ENCODE measurements at regions not wholly inside any gene's neighbourhood (a gene's known extent, or its start where the extent isn't known, plus 50 kb on each side); places are given as distances from the start of the nearest gene placed in this dataset.

DNA sequence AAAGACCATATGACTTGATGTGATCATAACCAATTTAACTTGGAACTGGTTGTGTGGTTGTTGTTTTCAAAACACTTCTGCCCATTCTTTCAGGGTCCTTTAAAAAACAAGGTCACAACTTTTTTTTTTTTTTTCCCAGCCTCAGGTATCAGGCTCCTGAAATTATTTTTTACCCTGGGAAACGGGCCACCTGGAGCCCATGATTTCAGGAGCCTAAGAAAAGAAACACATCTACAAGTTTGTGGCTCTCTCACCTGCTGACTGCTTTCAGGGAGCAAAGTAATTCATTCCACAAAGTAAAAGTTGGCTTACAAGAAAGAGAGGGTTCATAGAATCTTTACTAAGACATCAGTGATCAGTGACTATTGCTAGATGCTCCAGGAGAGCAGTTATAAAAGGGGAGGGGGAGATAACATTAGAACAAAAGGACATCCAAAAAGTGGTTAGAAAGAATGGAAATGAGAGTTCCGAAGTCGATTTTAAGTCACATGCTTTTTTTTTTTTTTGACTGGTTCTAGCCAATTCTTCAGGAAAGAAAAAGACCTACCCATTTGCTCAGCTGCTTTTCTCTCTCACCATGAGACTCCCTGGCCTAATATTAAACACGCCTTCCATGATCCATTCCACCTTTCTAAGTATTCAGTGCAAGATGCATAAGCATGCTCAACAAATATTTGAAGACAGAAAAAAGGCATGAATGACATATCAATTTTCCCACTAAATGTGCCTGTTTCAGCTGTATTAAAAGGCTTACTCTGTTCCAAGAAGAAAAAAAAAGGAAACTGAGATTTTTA is 267.3 kb downstream of the LRATD1 start:
- POLR2A ChIA-PET: no interaction called here
- no peaks in the 10 kb centered on the region for H3K4me1 ChIP-seq (ENCODE audit: control insufficient read depth, insufficient read depth, low read length)
- intact Hi-C loops (cut with micrococcal nuclease; ENCODE audit: unreplicated experiment) (no loop called here), in situ Hi-C loops (cut with HindIII; ENCODE audit: low pct_unique_long_range_greater_than_20kb, low sequenced_read_pairs) (no loop called here)
- H3K4me3 ChIP-seq (ENCODE audit: low read depth in 2 of 2, low read length in 2 of 2): no peak overlapping the region
- H3K27ac ChIP-seq (ENCODE audit: low read length): no peak overlapping the region
- no TSS peak for BruUV-seq (replicated peaks)
- DNase-seq (ENCODE audit: low read depth, low spot score): no peak
- no peak for TF ChIP-seq POLR2AphosphoS5 (IDR thresholded peaks at IDR 0.05; ENCODE audit: low read depth, low read length)
- TF ChIP-seq, protein P1, sequence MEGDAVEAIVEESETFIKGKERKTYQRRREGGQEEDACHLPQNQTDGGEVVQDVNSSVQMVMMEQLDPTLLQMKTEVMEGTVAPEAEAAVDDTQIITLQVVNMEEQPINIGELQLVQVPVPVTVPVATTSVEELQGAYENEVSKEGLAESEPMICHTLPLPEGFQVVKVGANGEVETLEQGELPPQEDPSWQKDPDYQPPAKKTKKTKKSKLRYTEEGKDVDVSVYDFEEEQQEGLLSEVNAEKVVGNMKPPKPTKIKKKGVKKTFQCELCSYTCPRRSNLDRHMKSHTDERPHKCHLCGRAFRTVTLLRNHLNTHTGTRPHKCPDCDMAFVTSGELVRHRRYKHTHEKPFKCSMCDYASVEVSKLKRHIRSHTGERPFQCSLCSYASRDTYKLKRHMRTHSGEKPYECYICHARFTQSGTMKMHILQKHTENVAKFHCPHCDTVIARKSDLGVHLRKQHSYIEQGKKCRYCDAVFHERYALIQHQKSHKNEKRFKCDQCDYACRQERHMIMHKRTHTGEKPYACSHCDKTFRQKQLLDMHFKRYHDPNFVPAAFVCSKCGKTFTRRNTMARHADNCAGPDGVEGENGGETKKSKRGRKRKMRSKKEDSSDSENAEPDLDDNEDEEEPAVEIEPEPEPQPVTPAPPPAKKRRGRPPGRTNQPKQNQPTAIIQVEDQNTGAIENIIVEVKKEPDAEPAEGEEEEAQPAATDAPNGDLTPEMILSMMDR (IDR thresholded peaks at IDR 0.05): no peak
- TF ChIP-seq TCF7L2 (IDR thresholded peaks at IDR 0.05; ENCODE audit: low read depth, low read length): no peak
- TF ChIP-seq, protein P2, sequence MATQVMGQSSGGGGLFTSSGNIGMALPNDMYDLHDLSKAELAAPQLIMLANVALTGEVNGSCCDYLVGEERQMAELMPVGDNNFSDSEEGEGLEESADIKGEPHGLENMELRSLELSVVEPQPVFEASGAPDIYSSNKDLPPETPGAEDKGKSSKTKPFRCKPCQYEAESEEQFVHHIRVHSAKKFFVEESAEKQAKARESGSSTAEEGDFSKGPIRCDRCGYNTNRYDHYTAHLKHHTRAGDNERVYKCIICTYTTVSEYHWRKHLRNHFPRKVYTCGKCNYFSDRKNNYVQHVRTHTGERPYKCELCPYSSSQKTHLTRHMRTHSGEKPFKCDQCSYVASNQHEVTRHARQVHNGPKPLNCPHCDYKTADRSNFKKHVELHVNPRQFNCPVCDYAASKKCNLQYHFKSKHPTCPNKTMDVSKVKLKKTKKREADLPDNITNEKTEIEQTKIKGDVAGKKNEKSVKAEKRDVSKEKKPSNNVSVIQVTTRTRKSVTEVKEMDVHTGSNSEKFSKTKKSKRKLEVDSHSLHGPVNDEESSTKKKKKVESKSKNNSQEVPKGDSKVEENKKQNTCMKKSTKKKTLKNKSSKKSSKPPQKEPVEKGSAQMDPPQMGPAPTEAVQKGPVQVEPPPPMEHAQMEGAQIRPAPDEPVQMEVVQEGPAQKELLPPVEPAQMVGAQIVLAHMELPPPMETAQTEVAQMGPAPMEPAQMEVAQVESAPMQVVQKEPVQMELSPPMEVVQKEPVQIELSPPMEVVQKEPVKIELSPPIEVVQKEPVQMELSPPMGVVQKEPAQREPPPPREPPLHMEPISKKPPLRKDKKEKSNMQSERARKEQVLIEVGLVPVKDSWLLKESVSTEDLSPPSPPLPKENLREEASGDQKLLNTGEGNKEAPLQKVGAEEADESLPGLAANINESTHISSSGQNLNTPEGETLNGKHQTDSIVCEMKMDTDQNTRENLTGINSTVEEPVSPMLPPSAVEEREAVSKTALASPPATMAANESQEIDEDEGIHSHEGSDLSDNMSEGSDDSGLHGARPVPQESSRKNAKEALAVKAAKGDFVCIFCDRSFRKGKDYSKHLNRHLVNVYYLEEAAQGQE (IDR thresholded peaks at IDR 0.05; ENCODE audit: insufficient read depth in 1 of 2, low read depth in 2 of 2, low read length in 1 of 2): no peak
- no peak for TF ChIP-seq SIN3A (IDR thresholded peaks at IDR 0.05; ENCODE audit: borderline replicate concordance, insufficient read depth, low read depth, low read length)
- no peak for ATAC-seq
- H3K27me3 ChIP-seq (ENCODE audit: control insufficient read depth, insufficient read depth, low read length): no peaks in the 10 kb centered on the region
- H3K9me3 ChIP-seq (ENCODE audit: control insufficient read depth, insufficient read depth, low read depth, low read length): no peaks in the 10 kb centered on the region
- H3K36me3 ChIP-seq (ENCODE audit: control insufficient read depth, insufficient read depth, low read length): no peaks in the 10 kb centered on the region
- CTCF ChIA-PET: no interaction called here

DNA sequence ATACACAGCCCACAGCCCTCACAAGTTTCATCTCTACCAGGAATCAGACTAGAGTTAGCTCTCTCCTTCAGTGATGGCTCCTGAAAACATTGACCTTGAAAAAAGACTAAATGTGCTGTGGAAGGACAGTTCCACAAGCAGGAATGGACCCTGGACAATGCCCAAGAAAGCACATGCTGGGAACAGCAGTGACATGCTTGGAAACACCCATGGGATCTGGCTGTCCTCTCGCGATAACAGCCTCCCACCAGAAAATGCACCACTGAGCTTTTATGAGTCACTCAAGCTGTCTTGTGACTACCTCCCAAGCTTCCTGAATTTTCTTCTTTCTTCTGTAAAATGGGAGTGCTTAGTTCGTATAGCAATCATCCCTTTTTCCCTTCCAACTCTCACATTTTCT is 269.2 kb downstream of the LRATD1 start:
- DNase-seq (ENCODE audit: low read depth, low spot score): no peak
- no peak for TF ChIP-seq SIN3A (IDR thresholded peaks at IDR 0.05; ENCODE audit: borderline replicate concordance, insufficient read depth, low read depth, low read length)
- TF ChIP-seq, protein P1 (IDR thresholded peaks at IDR 0.05): no peak
- TF ChIP-seq TCF7L2 (IDR thresholded peaks at IDR 0.05; ENCODE audit: low read depth, low read length): no peak
- Histone ChIP-seq H3K4me3 (ENCODE audit: low read depth in 2 of 2, low read length in 2 of 2) (no peak overlapping the region), H3K27ac (ENCODE audit: low read length) (no peak overlapping the region), H3K4me1 (ENCODE audit: control insufficient read depth, insufficient read depth, low read length) (no peaks in the 10 kb centered on the region), H3K9me3 (ENCODE audit: control insufficient read depth, insufficient read depth, low read depth, low read length) (no peaks in the 10 kb centered on the region), H3K36me3 (ENCODE audit: control insufficient read depth, insufficient read depth, low read length) (no peaks in the 10 kb centered on the region), H3K27me3 (ENCODE audit: control insufficient read depth, insufficient read depth, low read length) (no peaks in the 10 kb centered on the region)
- in situ Hi-C loops (cut with HindIII; ENCODE audit: low pct_unique_long_range_greater_than_20kb, low sequenced_read_pairs) (no loop called here), intact Hi-C loops (cut with micrococcal nuclease; ENCODE audit: unreplicated experiment) (no loop called here)
- no peak for ATAC-seq
- POLR2A ChIA-PET: no interaction called here
- CTCF ChIA-PET: no interaction called here
- BruUV-seq (replicated peaks): no TSS peak

Measured in Panc1 (cell line).